ENCODE measurements at regions not wholly inside any gene's neighbourhood (a gene's known extent, or its start where the extent isn't known, plus 50 kb on each side); places are given as distances from the start of the nearest gene placed in this dataset.

- Histone ChIP-seq H2AK5ac (ENCODE audit: low read length) (no peak overlapping the region), H3K23ac (ENCODE audit: low read length) (no peak overlapping the region), H3K27me3 (ENCODE audit: insufficient read depth, low read length, poor library complexity) (no peaks in the 10 kb centered on the region), H3K4me1 (ENCODE audit: control insufficient read depth, low read depth, low read length) (peaks cover 8% of the 10 kb centered on the region), H4K5ac (ENCODE audit: low read length) (no peak overlapping the region), H4K8ac (ENCODE audit: low read depth, low read length) (no peak overlapping the region), H3K18ac (ENCODE audit: low read length) (no peak overlapping the region), H3K9ac (ENCODE audit: low read length) (no peak overlapping the region), H3K79me2 (ENCODE audit: control insufficient read depth, insufficient read depth, low read length) (no peaks in the 10 kb centered on the region), H2BK120ac (ENCODE audit: low read depth, low read length) (no peak overlapping the region), H3K4me3 (ENCODE audit: low read length) (no peak overlapping the region), H3K4ac (ENCODE audit: low read depth, low read length) (no peak overlapping the region), H3K56ac (ENCODE audit: low read length) (no peak overlapping the region), H3K27ac (ENCODE audit: low read depth, low read length) (no peak overlapping the region), H2BK5ac (ENCODE audit: low read length) (no peak overlapping the region), H2BK15ac (replicated peaks; ENCODE audit: low read depth) (peak overlapping the region; percentile 57), H3K36me3 (ENCODE audit: control insufficient read depth, insufficient read depth, low read length) (no peaks in the 10 kb centered on the region), H3K79me1 (ENCODE audit: low read length) (no peaks in the 10 kb centered on the region), H3K4me2 (ENCODE audit: low read length) (no peak overlapping the region)
- WGBS (ENCODE audit: extremely low coverage, insufficient coverage, low lambda C conversion rate), result no CpG with 5 or more reads among the region's 1 CpG
- DNase-seq, result no peak
Observed at GRCh38 chr14:53460544-53460943, 307.4 kb upstream of the DDHD1 start.

GRCh38 chr14:53458368-53458814, 305.3 kb upstream of the DDHD1 start:
- no peak overlapping the region for H3K27ac ChIP-seq (ENCODE audit: low read depth, low read length)
- H3K23ac ChIP-seq (ENCODE audit: low read length), result no peak overlapping the region
- no peak overlapping the region for H3K4me3 ChIP-seq (ENCODE audit: low read length)
- no peak overlapping the region for H2BK15ac ChIP-seq (replicated peaks; ENCODE audit: low read depth)
- no peaks in the 10 kb centered on the region for H3K79me1 ChIP-seq (ENCODE audit: low read length)
- no peak overlapping the region for H3K4me2 ChIP-seq (ENCODE audit: low read length)
- no peak overlapping the region for H3K9ac ChIP-seq (ENCODE audit: low read length)
- H4K8ac ChIP-seq (ENCODE audit: low read depth, low read length), result no peak overlapping the region
- H2AK5ac ChIP-seq (ENCODE audit: low read length), result no peak overlapping the region
- no peak overlapping the region for H3K4ac ChIP-seq (ENCODE audit: low read depth, low read length)
- no peak overlapping the region for H4K5ac ChIP-seq (ENCODE audit: low read length)
- WGBS (ENCODE audit: extremely low coverage, insufficient coverage, low lambda C conversion rate), result no CpG with 5 or more reads among the region's 2 CpGs
- DNase-seq, result peak; percentile 90
- H3K27me3 ChIP-seq (ENCODE audit: insufficient read depth, low read length, poor library complexity), result no peaks in the 10 kb centered on the region
- no peaks in the 10 kb centered on the region for H3K79me2 ChIP-seq (ENCODE audit: control insufficient read depth, insufficient read depth, low read length)
- no peak overlapping the region for H2BK5ac ChIP-seq (ENCODE audit: low read length)
- no peak overlapping the region for H3K56ac ChIP-seq (ENCODE audit: low read length)
- no peak overlapping the region for H2BK120ac ChIP-seq (ENCODE audit: low read depth, low read length)
- no peaks in the 10 kb centered on the region for H3K36me3 ChIP-seq (ENCODE audit: control insufficient read depth, insufficient read depth, low read length)
- H3K4me1 ChIP-seq (ENCODE audit: control insufficient read depth, low read depth, low read length), result peaks cover 6% of the 10 kb centered on the region
- H3K18ac ChIP-seq (ENCODE audit: low read length), result no peak overlapping the region

GRCh38 chr14:53456931-53457330, 303.8 kb upstream of the DDHD1 start:
- Histone ChIP-seq H3K27me3 (ENCODE audit: insufficient read depth, low read length, poor library complexity) (no peaks in the 10 kb centered on the region), H3K18ac (ENCODE audit: low read length) (no peak overlapping the region), H3K79me2 (ENCODE audit: control insufficient read depth, insufficient read depth, low read length) (no peaks in the 10 kb centered on the region), H2BK120ac (ENCODE audit: low read depth, low read length) (no peak overlapping the region), H3K4me2 (ENCODE audit: low read length) (no peak overlapping the region), H3K27ac (ENCODE audit: low read depth, low read length) (no peak overlapping the region), H3K4me3 (ENCODE audit: low read length) (no peak overlapping the region), H3K56ac (ENCODE audit: low read length) (no peak overlapping the region), H2AK5ac (ENCODE audit: low read length) (no peak overlapping the region), H3K79me1 (ENCODE audit: low read length) (no peaks in the 10 kb centered on the region), H3K4ac (ENCODE audit: low read depth, low read length) (no peak overlapping the region), H2BK5ac (ENCODE audit: low read length) (no peak overlapping the region), H3K9ac (ENCODE audit: low read length) (no peak overlapping the region), H2BK15ac (replicated peaks; ENCODE audit: low read depth) (no peak overlapping the region), H3K36me3 (ENCODE audit: control insufficient read depth, insufficient read depth, low read length) (no peaks in the 10 kb centered on the region), H3K23ac (ENCODE audit: low read length) (no peak overlapping the region), H4K5ac (ENCODE audit: low read length) (no peak overlapping the region), H3K4me1 (ENCODE audit: control insufficient read depth, low read depth, low read length) (peaks cover 2% of the 10 kb centered on the region), H4K8ac (ENCODE audit: low read depth, low read length) (no peak overlapping the region)
- WGBS (ENCODE audit: extremely low coverage, insufficient coverage, low lambda C conversion rate), result no CpG with 5 or more reads among the region's 1 CpG
- no peak for DNase-seq

- no peak for DNase-seq
- no peaks in the 10 kb centered on the region for H3K79me2 ChIP-seq (ENCODE audit: control insufficient read depth, insufficient read depth, low read length)
- no peak overlapping the region for H2BK5ac ChIP-seq (ENCODE audit: low read length)
- no peak overlapping the region for H3K9ac ChIP-seq (ENCODE audit: low read length)
- H3K36me3 ChIP-seq (ENCODE audit: control insufficient read depth, insufficient read depth, low read length), result no peaks in the 10 kb centered on the region
- no peak overlapping the region for H3K4me2 ChIP-seq (ENCODE audit: low read length)
- no peak overlapping the region for H4K5ac ChIP-seq (ENCODE audit: low read length)
- no peaks in the 10 kb centered on the region for H3K27me3 ChIP-seq (ENCODE audit: insufficient read depth, low read length, poor library complexity)
- WGBS (ENCODE audit: extremely low coverage, insufficient coverage, low lambda C conversion rate), result no CpG with 5 or more reads among the region's 4 CpGs
- H3K4ac ChIP-seq (ENCODE audit: low read depth, low read length), result no peak overlapping the region
- H4K8ac ChIP-seq (ENCODE audit: low read depth, low read length), result no peak overlapping the region
- H3K4me1 ChIP-seq (ENCODE audit: control insufficient read depth, low read depth, low read length), result no peaks in the 10 kb centered on the region
- H2AK5ac ChIP-seq (ENCODE audit: low read length), result no peak overlapping the region
- H2BK120ac ChIP-seq (ENCODE audit: low read depth, low read length), result no peak overlapping the region
- no peak overlapping the region for H3K56ac ChIP-seq (ENCODE audit: low read length)
- no peaks in the 10 kb centered on the region for H3K79me1 ChIP-seq (ENCODE audit: low read length)
- no peak overlapping the region for H3K27ac ChIP-seq (ENCODE audit: low read depth, low read length)
- no peak overlapping the region for H3K23ac ChIP-seq (ENCODE audit: low read length)
- no peak overlapping the region for H3K18ac ChIP-seq (ENCODE audit: low read length)
- no peak overlapping the region for H2BK15ac ChIP-seq (replicated peaks; ENCODE audit: low read depth)
- H3K4me3 ChIP-seq (ENCODE audit: low read length), result no peak overlapping the region
Observed at GRCh38 chr14:53452005-53452673, 299.0 kb upstream of the DDHD1 start.

- Histone ChIP-seq H4K5ac (ENCODE audit: low read length) (no peak overlapping the region), H2BK120ac (ENCODE audit: low read depth, low read length) (no peak overlapping the region), H3K36me3 (ENCODE audit: control insufficient read depth, insufficient read depth, low read length) (no peaks in the 10 kb centered on the region), H3K27me3 (ENCODE audit: insufficient read depth, low read length, poor library complexity) (no peaks in the 10 kb centered on the region), H3K4me1 (ENCODE audit: control insufficient read depth, low read depth, low read length) (no peaks in the 10 kb centered on the region), H3K79me2 (ENCODE audit: control insufficient read depth, insufficient read depth, low read length) (no peaks in the 10 kb centered on the region), H3K23ac (ENCODE audit: low read length) (no peak overlapping the region), H4K8ac (ENCODE audit: low read depth, low read length) (no peak overlapping the region), H2AK5ac (ENCODE audit: low read length) (no peak overlapping the region), H2BK5ac (ENCODE audit: low read length) (no peak overlapping the region), H3K79me1 (ENCODE audit: low read length) (no peaks in the 10 kb centered on the region), H3K4me3 (ENCODE audit: low read length) (no peak overlapping the region), H3K56ac (ENCODE audit: low read length) (no peak overlapping the region), H3K18ac (ENCODE audit: low read length) (no peak overlapping the region), H3K27ac (ENCODE audit: low read depth, low read length) (no peak overlapping the region), H3K4me2 (ENCODE audit: low read length) (no peak overlapping the region), H3K9ac (ENCODE audit: low read length) (no peak overlapping the region), H2BK15ac (replicated peaks; ENCODE audit: low read depth) (no peak overlapping the region), H3K4ac (ENCODE audit: low read depth, low read length) (no peak overlapping the region)
- no CpG with 5 or more reads among the region's 3 CpGs for WGBS (ENCODE audit: extremely low coverage, insufficient coverage, low lambda C conversion rate)
- DNase-seq, result no peak
Observed at GRCh38 chr14:53450871-53451270, 297.7 kb upstream of the DDHD1 start.

GRCh38 chr14:53448682-53449081, 295.6 kb upstream of the DDHD1 start:
- Histone ChIP-seq H3K79me2 (ENCODE audit: control insufficient read depth, insufficient read depth, low read length) (no peaks in the 10 kb centered on the region), H3K4ac (ENCODE audit: low read depth, low read length) (no peak overlapping the region), H3K18ac (ENCODE audit: low read length) (no peak overlapping the region), H2BK5ac (ENCODE audit: low read length) (no peak overlapping the region), H3K4me2 (ENCODE audit: low read length) (no peak overlapping the region), H2BK120ac (ENCODE audit: low read depth, low read length) (no peak overlapping the region), H3K27ac (ENCODE audit: low read depth, low read length) (no peak overlapping the region), H3K9ac (ENCODE audit: low read length) (no peak overlapping the region), H3K36me3 (ENCODE audit: control insufficient read depth, insufficient read depth, low read length) (no peaks in the 10 kb centered on the region), H3K27me3 (ENCODE audit: insufficient read depth, low read length, poor library complexity) (no peaks in the 10 kb centered on the region), H2AK5ac (ENCODE audit: low read length) (no peak overlapping the region), H4K8ac (ENCODE audit: low read depth, low read length) (no peak overlapping the region), H3K4me1 (ENCODE audit: control insufficient read depth, low read depth, low read length) (no peaks in the 10 kb centered on the region), H2BK15ac (replicated peaks; ENCODE audit: low read depth) (no peak overlapping the region), H3K79me1 (ENCODE audit: low read length) (no peaks in the 10 kb centered on the region), H3K56ac (ENCODE audit: low read length) (no peak overlapping the region), H3K23ac (ENCODE audit: low read length) (no peak overlapping the region), H3K4me3 (ENCODE audit: low read length) (no peak overlapping the region), H4K5ac (ENCODE audit: low read length) (no peak overlapping the region)
- DNase-seq, result no peak
- WGBS (ENCODE audit: extremely low coverage, insufficient coverage, low lambda C conversion rate), result no CpG with 5 or more reads among the region's 2 CpGs
